Activated CD4-positive, alpha-beta T cell treated with anti-CD3 and anti-CD28 coated beads, Interleukin-2, Interleukin-6, amounts not matched to agents 100 ng/mL and 50 ng/mL, durations not matched to agents 16 hours and 8 hours (primary cell): ENCODE measurements at regions not wholly inside any gene's neighbourhood (a gene's known extent, or its start where the extent isn't known, plus 50 kb on each side); places are given as distances from the start of the nearest gene placed in this dataset.

Experiments
- DNase-seq: peaks from one replicate; pipeline ENCODE4 v3.0.0-alpha.2; 2020

- no peak for DNase-seq
Observed at GRCh38 chr6:40743226-40743625, 156.1 kb upstream of the LRFN2 start.

GRCh38 chr6:40740518-40740917 lies 153.4 kb upstream of the LRFN2 start:
- DNase-seq: no peak

- no peak for DNase-seq
Observed at GRCh38 chr6:40738551-40739193, 151.5 kb upstream of the LRFN2 start.

- no peak for DNase-seq
Observed at GRCh38 chr6:40735521-40735920, 148.4 kb upstream of the LRFN2 start.

- no peak for DNase-seq
Observed at GRCh38 chr6:40735121-40735520, 148.0 kb upstream of the LRFN2 start.

- no peak for DNase-seq
Observed at GRCh38 chr6:40734607-40735006, 147.4 kb upstream of the LRFN2 start.

GRCh38 chr6:40733770-40734396 lies 146.7 kb upstream of the LRFN2 start:
- DNase-seq: no peak

GRCh38 chr6:40733290-40733689 lies 146.1 kb upstream of the LRFN2 start:
- DNase-seq: no peak

- DNase-seq: no peak
Observed at GRCh38 chr6:40732878-40733277, 145.7 kb upstream of the LRFN2 start.

- no peak for DNase-seq
Observed at GRCh38 chr6:40728643-40729042, 141.5 kb upstream of the LRFN2 start.

GRCh38 chr6:40727271-40727670 lies 140.1 kb upstream of the LRFN2 start:
- no peak for DNase-seq

- no peak for DNase-seq
Observed at GRCh38 chr6:40726853-40727252, 139.7 kb upstream of the LRFN2 start.

GRCh38 chr6:40725390-40725789 lies 138.2 kb upstream of the LRFN2 start:
- no peak for DNase-seq

GRCh38 chr6:40724886-40725285 lies 137.7 kb upstream of the LRFN2 start:
- no peak for DNase-seq

GRCh38 chr6:40723967-40724366 lies 136.8 kb upstream of the LRFN2 start:
- no peak for DNase-seq

- no peak for DNase-seq
Observed at GRCh38 chr6:40722553-40723258, 135.5 kb upstream of the LRFN2 start.

GRCh38 chr6:40722091-40722490 lies 134.9 kb upstream of the LRFN2 start:
- DNase-seq: no peak

GRCh38 chr6:40721271-40721952 lies 134.2 kb upstream of the LRFN2 start:
- DNase-seq: no peak

- DNase-seq: no peak
Observed at GRCh38 chr6:40720375-40720748, 133.2 kb upstream of the LRFN2 start.

- DNase-seq: no peak
Observed at GRCh38 chr6:40719671-40720374, 132.7 kb upstream of the LRFN2 start.

GRCh38 chr6:40718401-40718800 lies 131.2 kb upstream of the LRFN2 start:
- DNase-seq: no peak

GRCh38 chr6:40717411-40718057 lies 130.4 kb upstream of the LRFN2 start:
- no peak for DNase-seq
